Mesendoderm (in vitro differentiated cells): ENCODE measurements at regions not wholly inside any gene's neighbourhood (a gene's known extent, or its start where the extent isn't known, plus 50 kb on each side); places are given as distances from the start of the nearest gene placed in this dataset.

Source experiments
- DNase-seq: peaks from one replicate; pipeline ENCODE4 v3.0.0; 2013
- H2AK5ac ChIP-seq: 2 replicates; pipeline ENCODE4 v1.6.1; 2013; ENCODE audit warnings: low read length, inconsistent platforms
- H2BK120ac ChIP-seq: 2 replicates; pipeline ENCODE4 v1.6.1; 2013; ENCODE audit warnings: low read depth, mild to moderate bottlenecking, low read length, moderate library complexity, mixed read lengths
- H2BK15ac ChIP-seq: replicated peaks from 2 replicates; pipeline ENCODE4 v1.6.1; 2013; ENCODE audit warnings: low read depth, mild to moderate bottlenecking, moderate library complexity
- H2BK5ac ChIP-seq: 2 replicates; pipeline ENCODE4 v1.6.1; 2013; ENCODE audit warnings: low read length, inconsistent platforms
- H3K18ac ChIP-seq: 2 replicates; pipeline ENCODE4 v1.6.1; 2013; ENCODE audit warnings: mild to moderate bottlenecking, low read length, mixed read lengths
- H3K23ac ChIP-seq: one replicate; pipeline ENCODE4 v1.6.1; 2013; ENCODE audit warnings: low read length
- H3K27ac ChIP-seq: 2 replicates; pipeline ENCODE4 v1.5.1; 2013; ENCODE audit warnings: low read depth, mild to moderate bottlenecking, inconsistent platforms, low read length, moderate library complexity
- H3K27me3 ChIP-seq: 2 replicates; pipeline ENCODE4 v1.6.1; 2013; ENCODE audit warnings: low read length, control low read depth, mild to moderate bottlenecking, inconsistent platforms; ENCODE audit not compliant: insufficient read depth, poor library complexity
- H3K36me3 ChIP-seq: 2 replicates; pipeline ENCODE4 v1.6.1; 2013; ENCODE audit warnings: low read length, inconsistent platforms; ENCODE audit not compliant: control insufficient read depth, insufficient read depth
- H3K4ac ChIP-seq: one replicate; pipeline ENCODE4 v1.6.1; 2013; ENCODE audit warnings: low read depth, mild to moderate bottlenecking, low read length, moderate library complexity
- H3K4me1 ChIP-seq: 2 replicates; pipeline ENCODE4 v1.6.1; 2013; ENCODE audit warnings: low read depth, low read length, inconsistent platforms; ENCODE audit not compliant: control insufficient read depth
- H3K4me2 ChIP-seq: 2 replicates; pipeline ENCODE4 v1.6.1; 2013; ENCODE audit warnings: low read length
- H3K4me3 ChIP-seq: 2 replicates; pipeline ENCODE4 v1.5.1; 2013; ENCODE audit warnings: mild to moderate bottlenecking, low read length
- H3K56ac ChIP-seq: one replicate; pipeline ENCODE4 v1.6.1; 2013; ENCODE audit warnings: low read length
- H3K79me1 ChIP-seq: 2 replicates; pipeline ENCODE4 v1.6.1; 2013; ENCODE audit warnings: low read length, inconsistent platforms
- H3K79me2 ChIP-seq: 2 replicates; pipeline ENCODE4 v1.6.1; 2013; ENCODE audit warnings: mild to moderate bottlenecking, low read length; ENCODE audit not compliant: control insufficient read depth, insufficient read depth
- H3K9ac ChIP-seq: 2 replicates; pipeline ENCODE4 v1.6.1; 2013; ENCODE audit warnings: low read length, inconsistent platforms
- H4K5ac ChIP-seq: one replicate; pipeline ENCODE4 v1.6.1; 2013; ENCODE audit warnings: low read length
- H4K8ac ChIP-seq: one replicate; pipeline ENCODE4 v1.6.1; 2013; ENCODE audit warnings: low read depth, mild to moderate bottlenecking, control low read depth, low read length, moderate library complexity
- WGBS: extraction: QIAGEN DNeasy Blood & Tissue Kit; methylation state at CpG from one replicate; pipeline ENCODE4 v1.1.7; 2013; ENCODE audit warnings: low lambda C conversion rate, missing lambda C conversion rate; ENCODE audit not compliant: insufficient coverage; ENCODE audit errors: extremely low coverage; 5-methylcytosine and 5-hydroxymethylcytosine counted together

DNA sequence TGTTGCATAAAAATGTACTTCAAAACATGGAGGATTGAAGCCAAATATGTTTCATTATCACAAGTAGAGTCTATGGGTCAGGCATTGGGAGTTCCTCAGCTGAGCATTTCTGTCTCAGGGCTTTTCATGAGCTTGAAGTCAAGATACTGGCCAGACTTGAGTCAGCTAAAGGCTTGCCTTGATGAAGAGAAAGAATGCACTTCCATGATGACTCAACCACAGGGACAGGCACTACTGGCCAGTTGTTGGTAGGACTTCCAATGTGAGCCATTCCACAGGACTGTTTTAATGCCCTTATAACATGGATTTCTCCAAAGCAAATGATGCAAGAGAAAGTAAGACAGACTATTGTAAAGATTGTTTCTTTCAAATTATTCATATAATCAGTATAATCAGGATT lies 895.6 kb downstream of the RAB28 start:
- H4K5ac ChIP-seq = no peak overlapping the region
- DNase-seq = no peak
- no peak overlapping the region for H2BK15ac ChIP-seq
- H2BK5ac ChIP-seq = no peak overlapping the region
- H3K27me3 ChIP-seq = no peaks in the 10 kb centered on the region
- no peaks in the 10 kb centered on the region for H3K36me3 ChIP-seq
- H3K9ac ChIP-seq = no peak overlapping the region
- no peaks in the 10 kb centered on the region for H3K79me2 ChIP-seq
- no peak overlapping the region for H2BK120ac ChIP-seq
- H3K56ac ChIP-seq = no peak overlapping the region
- no peaks in the 10 kb centered on the region for H3K4me1 ChIP-seq
- H2AK5ac ChIP-seq = no peak overlapping the region
- no peak overlapping the region for H3K27ac ChIP-seq
- H3K23ac ChIP-seq = no peak overlapping the region
- no peaks in the 10 kb centered on the region for H3K79me1 ChIP-seq
- H3K4me3 ChIP-seq = no peak overlapping the region
- no peak overlapping the region for H3K18ac ChIP-seq
- H3K4ac ChIP-seq = no peak overlapping the region
- H4K8ac ChIP-seq = no peak overlapping the region
- no peak overlapping the region for H3K4me2 ChIP-seq

GRCh38 chr4:12586242-12587006 lies 897.7 kb downstream of the RAB28 start:
- H4K5ac ChIP-seq = no peak overlapping the region
- no peaks in the 10 kb centered on the region for H3K27me3 ChIP-seq
- H4K8ac ChIP-seq = no peak overlapping the region
- no peaks in the 10 kb centered on the region for H3K79me2 ChIP-seq
- DNase-seq = no peak
- no peak overlapping the region for H2BK120ac ChIP-seq
- no peaks in the 10 kb centered on the region for H3K36me3 ChIP-seq
- H3K23ac ChIP-seq = no peak overlapping the region
- H3K4me2 ChIP-seq = no peak overlapping the region
- no peak overlapping the region for H3K27ac ChIP-seq
- H3K9ac ChIP-seq = no peak overlapping the region
- no peak overlapping the region for H2BK15ac ChIP-seq
- H3K79me1 ChIP-seq = no peaks in the 10 kb centered on the region
- no peak overlapping the region for H2AK5ac ChIP-seq
- H3K4ac ChIP-seq = no peak overlapping the region
- no peak overlapping the region for H2BK5ac ChIP-seq
- no peak overlapping the region for H3K18ac ChIP-seq
- WGBS = no CpG with 5 or more reads among the region's 6 CpGs
- H3K56ac ChIP-seq = no peak overlapping the region
- no peak overlapping the region for H3K4me3 ChIP-seq
- H3K4me1 ChIP-seq = no peaks in the 10 kb centered on the region

DNA sequence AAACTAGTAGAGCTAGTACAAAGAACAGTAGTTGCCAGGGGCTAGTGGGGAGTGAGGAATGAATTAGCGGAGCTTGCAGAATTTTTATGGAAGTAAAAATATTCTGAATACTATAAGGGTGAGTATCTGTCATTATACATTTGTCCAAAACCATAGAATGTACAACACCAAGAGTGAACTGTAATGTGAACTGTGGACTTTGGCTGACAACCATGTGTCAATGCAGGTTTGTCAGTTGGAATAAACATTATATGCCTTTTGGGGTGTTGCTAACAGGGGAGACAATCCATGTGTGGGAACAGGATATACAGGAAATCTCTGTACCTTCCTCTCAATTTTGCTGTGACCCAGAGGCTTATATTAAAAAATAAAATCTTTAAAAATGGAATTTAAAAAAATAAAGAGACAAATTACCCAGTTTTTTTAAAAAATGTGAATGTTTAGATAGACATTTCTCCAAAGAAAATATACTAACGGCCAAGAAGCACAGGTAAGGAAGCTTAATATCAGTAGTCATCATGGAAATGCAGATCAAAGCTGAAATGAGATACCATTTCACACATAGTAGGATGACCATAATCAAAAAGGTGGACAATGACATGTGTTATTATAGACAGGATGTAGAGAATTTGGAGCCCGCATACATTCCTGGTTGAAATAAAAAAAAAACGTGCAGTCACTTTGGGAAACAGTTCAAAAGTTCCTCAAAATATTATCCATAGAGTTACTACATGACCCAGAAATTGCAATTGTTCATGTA lies 899.8 kb downstream of the RAB28 start:
- H3K4me1 ChIP-seq = no peaks in the 10 kb centered on the region
- WGBS = no CpG with 5 or more reads among the region's 4 CpGs
- no peak overlapping the region for H3K23ac ChIP-seq
- no peaks in the 10 kb centered on the region for H3K79me1 ChIP-seq
- H3K4ac ChIP-seq = no peak overlapping the region
- H3K79me2 ChIP-seq = no peaks in the 10 kb centered on the region
- no peak overlapping the region for H3K4me2 ChIP-seq
- no peak overlapping the region for H3K18ac ChIP-seq
- no peak overlapping the region for H2BK5ac ChIP-seq
- no peaks in the 10 kb centered on the region for H3K27me3 ChIP-seq
- H3K36me3 ChIP-seq = no peaks in the 10 kb centered on the region
- H3K56ac ChIP-seq = no peak overlapping the region
- H4K5ac ChIP-seq = no peak overlapping the region
- H3K9ac ChIP-seq = no peak overlapping the region
- H3K4me3 ChIP-seq = no peak overlapping the region
- no peak overlapping the region for H2BK15ac ChIP-seq
- H2BK120ac ChIP-seq = no peak overlapping the region
- no peak overlapping the region for H3K27ac ChIP-seq
- no peak overlapping the region for H2AK5ac ChIP-seq
- DNase-seq = no peak
- no peak overlapping the region for H4K8ac ChIP-seq

- Histone ChIP-seq H3K9ac (no peak overlapping the region), H3K18ac (no peak overlapping the region), H4K8ac (no peak overlapping the region), H3K23ac (no peak overlapping the region), H3K4me1 (no peaks in the 10 kb centered on the region), H3K79me1 (no peaks in the 10 kb centered on the region), H2BK5ac (no peak overlapping the region), H3K27me3 (no peaks in the 10 kb centered on the region), H2BK15ac (no peak overlapping the region), H4K5ac (no peak overlapping the region), H2AK5ac (no peak overlapping the region), H2BK120ac (no peak overlapping the region), H3K4me3 (no peak overlapping the region), H3K4me2 (no peak overlapping the region), H3K36me3 (no peaks in the 10 kb centered on the region), H3K4ac (no peak overlapping the region), H3K79me2 (no peaks in the 10 kb centered on the region), H3K27ac (no peak overlapping the region), H3K56ac (no peak overlapping the region)
- WGBS = no CpG with 5 or more reads among the region's 1 CpG
- DNase-seq = no peak
These were observed 900.9 kb downstream of the RAB28 start for GRCh38 chr4:12583275-12583674.

DNA sequence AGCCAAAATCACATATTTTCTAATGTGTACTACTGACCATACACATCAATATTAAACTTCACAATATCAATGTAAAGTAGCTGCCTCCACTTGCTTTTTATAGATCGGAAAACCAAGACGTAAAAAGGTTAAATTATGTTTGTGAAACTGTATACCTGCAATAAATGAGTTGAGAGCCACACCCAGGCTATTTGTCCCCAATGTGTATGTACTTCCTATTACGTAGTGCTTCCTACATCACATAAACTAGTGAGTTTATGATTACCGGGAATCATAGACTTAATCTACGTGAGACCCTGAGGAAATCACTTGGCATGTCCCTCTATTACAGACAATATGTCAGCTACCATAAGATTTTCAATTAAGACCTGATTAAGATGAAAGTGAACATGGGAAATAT lies 903.4 kb downstream of the RAB28 start:
- Histone ChIP-seq H2BK120ac (no peak overlapping the region), H4K8ac (no peak overlapping the region), H2BK15ac (no peak overlapping the region)

More for the DNA sequence above, 903.4 kb downstream of the RAB28 start:
- no peak overlapping the region for H3K4me3 ChIP-seq
- no peak overlapping the region for H3K9ac ChIP-seq
- no peak overlapping the region for H3K18ac ChIP-seq
- no peak overlapping the region for H3K4me2 ChIP-seq
- H2AK5ac ChIP-seq = no peak overlapping the region
- H3K56ac ChIP-seq = no peak overlapping the region
- no peak overlapping the region for H2BK5ac ChIP-seq
- WGBS = no CpG with 5 or more reads among the region's 5 CpGs
- no peaks in the 10 kb centered on the region for H3K4me1 ChIP-seq
- H3K36me3 ChIP-seq = no peaks in the 10 kb centered on the region
- no peak overlapping the region for H3K23ac ChIP-seq
- H4K5ac ChIP-seq = no peak overlapping the region
- DNase-seq = no peak
- H3K27ac ChIP-seq = no peak overlapping the region
- H3K79me2 ChIP-seq = no peaks in the 10 kb centered on the region
- no peaks in the 10 kb centered on the region for H3K27me3 ChIP-seq
- no peaks in the 10 kb centered on the region for H3K79me1 ChIP-seq
- H3K4ac ChIP-seq = no peak overlapping the region
